ENCODE measurements at regions not wholly inside any gene's neighbourhood (a gene's known extent, or its start where the extent isn't known, plus 50 kb on each side); places are given as distances from the start of the nearest gene placed in this dataset.

DNA sequence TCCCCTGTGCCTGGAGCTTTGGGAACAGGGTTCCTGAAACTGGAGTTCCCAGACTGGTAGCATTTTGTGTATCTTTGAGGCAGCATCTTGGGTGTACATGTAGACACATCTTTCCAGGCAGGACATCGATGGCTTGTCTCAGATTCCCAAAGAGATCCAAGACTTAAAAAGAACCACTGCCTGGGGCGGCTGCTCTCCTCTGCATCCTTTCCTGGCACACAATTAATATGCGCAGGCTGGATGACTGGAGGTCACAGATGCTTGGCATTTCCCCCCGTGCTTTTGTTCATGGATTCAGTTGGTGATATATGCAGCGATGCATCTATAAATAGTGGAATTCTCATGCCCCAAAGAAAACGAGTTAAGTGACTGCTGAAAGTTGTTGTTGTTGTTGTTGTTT lies 80.5 kb downstream of the CLDN34 start:
- Mint-ChIP-seq H3K4me1 (peaks cover 28% of the 10 kb centered on the region), H3K27ac (ENCODE audit: unreplicated experiment) (peak overlapping the region; percentile 72), H3K9me3 (no peaks in the 10 kb centered on the region), H3K4me3 (no peak overlapping the region), H3K36me3 (ENCODE audit: low read depth) (no peaks in the 10 kb centered on the region), H3K27me3 (ENCODE audit: low read depth) (no peaks in the 10 kb centered on the region)
- no peak for DNase-seq (ENCODE audit: low read depth, low spot score)
- TF ChIP-seq, protein P1, sequence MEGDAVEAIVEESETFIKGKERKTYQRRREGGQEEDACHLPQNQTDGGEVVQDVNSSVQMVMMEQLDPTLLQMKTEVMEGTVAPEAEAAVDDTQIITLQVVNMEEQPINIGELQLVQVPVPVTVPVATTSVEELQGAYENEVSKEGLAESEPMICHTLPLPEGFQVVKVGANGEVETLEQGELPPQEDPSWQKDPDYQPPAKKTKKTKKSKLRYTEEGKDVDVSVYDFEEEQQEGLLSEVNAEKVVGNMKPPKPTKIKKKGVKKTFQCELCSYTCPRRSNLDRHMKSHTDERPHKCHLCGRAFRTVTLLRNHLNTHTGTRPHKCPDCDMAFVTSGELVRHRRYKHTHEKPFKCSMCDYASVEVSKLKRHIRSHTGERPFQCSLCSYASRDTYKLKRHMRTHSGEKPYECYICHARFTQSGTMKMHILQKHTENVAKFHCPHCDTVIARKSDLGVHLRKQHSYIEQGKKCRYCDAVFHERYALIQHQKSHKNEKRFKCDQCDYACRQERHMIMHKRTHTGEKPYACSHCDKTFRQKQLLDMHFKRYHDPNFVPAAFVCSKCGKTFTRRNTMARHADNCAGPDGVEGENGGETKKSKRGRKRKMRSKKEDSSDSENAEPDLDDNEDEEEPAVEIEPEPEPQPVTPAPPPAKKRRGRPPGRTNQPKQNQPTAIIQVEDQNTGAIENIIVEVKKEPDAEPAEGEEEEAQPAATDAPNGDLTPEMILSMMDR (conservative IDR thresholded peaks at IDR 0.05) = no peak

GRCh38 chrX:10048076-10048475 lies 80.9 kb downstream of the CLDN34 start:
- Mint-ChIP-seq H3K4me3 (no peak overlapping the region), H3K9me3 (peaks cover 2% of the 10 kb centered on the region), H3K27ac (ENCODE audit: unreplicated experiment) (peak overlapping the region; percentile 72), H3K4me1 (peaks cover 28% of the 10 kb centered on the region), H3K36me3 (ENCODE audit: low read depth) (no peaks in the 10 kb centered on the region), H3K27me3 (ENCODE audit: low read depth) (no peaks in the 10 kb centered on the region)
- TF ChIP-seq, protein P1 (conservative IDR thresholded peaks at IDR 0.05) = no peak
- peak; percentile 2 for DNase-seq (ENCODE audit: low read depth, low spot score)

DNA sequence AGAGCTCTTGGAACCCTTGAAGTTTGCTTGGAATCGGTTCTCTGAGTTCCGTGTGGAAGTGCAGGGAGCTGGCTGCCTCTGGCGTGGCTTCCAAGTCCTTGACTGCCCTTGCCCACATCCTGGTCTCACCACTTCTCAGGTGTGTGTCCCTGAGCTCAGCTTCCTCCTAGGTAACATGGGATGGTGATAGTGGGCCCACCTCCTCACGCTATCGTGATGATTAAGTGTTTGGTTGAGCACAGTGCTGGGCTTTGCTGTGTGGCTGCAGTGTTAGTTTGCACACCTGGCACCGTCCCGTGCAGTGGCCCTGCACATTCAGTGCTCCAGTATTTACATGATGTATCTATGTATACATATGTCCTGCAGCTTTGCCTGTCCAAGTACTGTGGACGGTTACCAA lies 81.5 kb downstream of the CLDN34 start:
- Mint-ChIP-seq H3K27ac (ENCODE audit: unreplicated experiment) (no peak overlapping the region), H3K4me1 (peaks cover 28% of the 10 kb centered on the region), H3K36me3 (ENCODE audit: low read depth) (no peaks in the 10 kb centered on the region), H3K9me3 (peaks cover 2% of the 10 kb centered on the region), H3K27me3 (ENCODE audit: low read depth) (no peaks in the 10 kb centered on the region), H3K4me3 (no peak overlapping the region)
- TF ChIP-seq, protein P1 (conservative IDR thresholded peaks at IDR 0.05) = no peak
- no peak for DNase-seq (ENCODE audit: low read depth, low spot score)

GRCh38 chrX:10049236-10049635 lies 82.1 kb downstream of the CLDN34 start:
- Mint-ChIP-seq H3K36me3 (ENCODE audit: low read depth) (no peaks in the 10 kb centered on the region), H3K4me3 (no peak overlapping the region), H3K27ac (ENCODE audit: unreplicated experiment) (no peak overlapping the region)

DNA sequence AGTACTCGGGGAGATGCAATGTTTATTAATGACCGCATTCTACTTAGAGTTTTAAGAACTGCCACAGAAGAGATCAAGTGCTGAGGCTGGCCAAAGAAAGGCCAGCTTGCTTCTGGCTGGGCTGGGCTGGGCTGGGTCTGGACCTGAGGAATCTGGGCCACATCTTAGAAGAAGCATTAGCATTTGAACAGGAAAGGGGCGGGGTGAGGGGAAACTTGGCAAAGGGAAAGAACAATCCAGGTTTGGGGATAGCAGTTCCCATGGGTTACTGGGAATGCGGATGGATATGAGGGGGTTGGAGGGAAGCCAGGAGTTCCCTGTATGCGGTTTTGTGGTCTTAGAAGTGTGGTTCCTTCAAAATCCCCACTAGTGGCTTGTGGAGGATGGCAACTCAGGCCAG lies 83.3 kb downstream of the CLDN34 start:
- TF ChIP-seq, protein P1 (conservative IDR thresholded peaks at IDR 0.05) = no peak
- no peak overlapping the region for H3K4me3 Mint-ChIP-seq
- peaks cover 28% of the 10 kb centered on the region for H3K4me1 Mint-ChIP-seq
- no peak for DNase-seq (ENCODE audit: low read depth, low spot score)
- H3K36me3 Mint-ChIP-seq (ENCODE audit: low read depth) = peaks cover 4% of the 10 kb centered on the region
- peaks cover 2% of the 10 kb centered on the region for H3K9me3 Mint-ChIP-seq
- no peaks in the 10 kb centered on the region for H3K27me3 Mint-ChIP-seq (ENCODE audit: low read depth)
- H3K27ac Mint-ChIP-seq (ENCODE audit: unreplicated experiment) = no peak overlapping the region

More at GRCh38 chrX:10049236-10049635, 82.1 kb downstream of the CLDN34 start:
- no peak for DNase-seq (ENCODE audit: low read depth, low spot score)
- no peaks in the 10 kb centered on the region for H3K27me3 Mint-ChIP-seq (ENCODE audit: low read depth)
- TF ChIP-seq, protein P1 (conservative IDR thresholded peaks at IDR 0.05) = no peak
- H3K4me1 Mint-ChIP-seq = peaks cover 28% of the 10 kb centered on the region
- H3K9me3 Mint-ChIP-seq = peaks cover 2% of the 10 kb centered on the region

Data from neural crest cell (in vitro differentiated cells).